Osteoblast (primary cell): ENCODE measurements at regions not wholly inside any gene's neighbourhood (a gene's known extent, or its start where the extent isn't known, plus 50 kb on each side); places are given as distances from the start of the nearest gene placed in this dataset.

Experiments
- DNase-seq: peaks from one replicate; pipeline ENCODE4 v3.0.0; 2011; ENCODE audit warnings: low spot score, mixed read lengths; ENCODE audit not compliant: insufficient read length; ENCODE audit errors: missing footprints
- H2AFZ ChIP-seq: 2 replicates; pipeline ENCODE4 v1.6.0; 2011; ENCODE audit warnings: mild to moderate bottlenecking, low read length
- H3K27ac ChIP-seq: 2 replicates; pipeline ENCODE4 v1.5.1; 2011; ENCODE audit warnings: mild to moderate bottlenecking, low read depth, low read length, moderate library complexity
- H3K27me3 ChIP-seq: 2 replicates; pipeline ENCODE4 v1.6.0; 2012; ENCODE audit warnings: mild to moderate bottlenecking, control low read depth, inconsistent platforms, low read length, moderate library complexity; ENCODE audit not compliant: insufficient read depth
- H3K36me3 ChIP-seq: 2 replicates; pipeline ENCODE4 v1.5.1; 2011; ENCODE audit warnings: mild to moderate bottlenecking, low read length, control low read depth, moderate library complexity; ENCODE audit not compliant: insufficient read depth
- H3K4me1 ChIP-seq: 2 replicates; pipeline ENCODE4 v1.5.1; 2011; ENCODE audit warnings: mild to moderate bottlenecking, low read length, control low read depth, moderate library complexity; ENCODE audit not compliant: insufficient read depth
- H3K4me2 ChIP-seq: 2 replicates; pipeline ENCODE4 v1.6.0; 2011; ENCODE audit warnings: mild to moderate bottlenecking, low read length; ENCODE audit not compliant: insufficient read depth
- H3K4me3 ChIP-seq: fragments of 200-600 bp; sonication (generic); 3 replicates; pipeline ENCODE4 v1.5.1; 2012; ENCODE audit warnings: mild to moderate bottlenecking, low read length, inconsistent platforms; ENCODE audit not compliant: insufficient read depth
- H3K79me2 ChIP-seq: 2 replicates; pipeline ENCODE4 v1.6.0; 2012; ENCODE audit warnings: mild to moderate bottlenecking, low read length, control low read depth, inconsistent platforms; ENCODE audit not compliant: insufficient read depth
- H3K9me3 ChIP-seq: 2 replicates; pipeline ENCODE4 v1.5.1; 2011; ENCODE audit warnings: low read depth, low read length, control low read depth
- H4K20me1 ChIP-seq: 2 replicates; pipeline ENCODE4 v1.6.0; 2012; ENCODE audit warnings: mild to moderate bottlenecking, low read length, control low read depth; ENCODE audit not compliant: insufficient read depth
- TF ChIP-seq, protein P1 (sequence below): IDR thresholded peaks from 2 replicates; pipeline ENCODE4 v1.5.1; 2011; ENCODE audit warnings: mild to moderate bottlenecking, low read depth, low read length, moderate library complexity; ENCODE audit errors: extremely low read depth

DNA sequence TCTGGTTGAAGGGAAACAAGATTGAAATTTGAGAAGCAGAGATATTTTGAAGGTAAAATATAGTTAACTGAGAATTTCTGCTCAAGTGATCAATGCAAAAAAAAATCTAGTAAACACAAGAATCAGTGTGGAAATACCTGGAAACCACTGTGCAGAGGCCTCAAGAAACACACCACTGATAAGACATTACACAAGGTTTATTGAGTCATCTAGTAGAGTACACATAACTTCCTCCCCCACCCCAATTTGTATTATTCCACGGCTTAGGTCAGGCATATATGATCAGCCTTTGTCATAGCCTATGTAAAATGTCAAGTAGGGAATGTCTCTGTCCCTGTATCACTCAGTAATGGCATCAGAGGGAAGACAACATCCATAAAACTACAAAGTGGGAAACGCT is 447.8 kb upstream of the BCHE start:
- Histone ChIP-seq H4K20me1 (no peaks in the 10 kb centered on the region), H3K4me1 (no peaks in the 10 kb centered on the region), H3K27me3 (no peaks in the 10 kb centered on the region), H3K4me2 (no peak overlapping the region), H3K79me2 (no peaks in the 10 kb centered on the region), H3K9me3 (peaks cover 3% of the 10 kb centered on the region), H3K4me3 (no peak overlapping the region), H2AFZ (no peak overlapping the region), H3K27ac (no peak overlapping the region), H3K36me3 (no peaks in the 10 kb centered on the region)
- DNase-seq: no peak
- TF ChIP-seq, protein P1, sequence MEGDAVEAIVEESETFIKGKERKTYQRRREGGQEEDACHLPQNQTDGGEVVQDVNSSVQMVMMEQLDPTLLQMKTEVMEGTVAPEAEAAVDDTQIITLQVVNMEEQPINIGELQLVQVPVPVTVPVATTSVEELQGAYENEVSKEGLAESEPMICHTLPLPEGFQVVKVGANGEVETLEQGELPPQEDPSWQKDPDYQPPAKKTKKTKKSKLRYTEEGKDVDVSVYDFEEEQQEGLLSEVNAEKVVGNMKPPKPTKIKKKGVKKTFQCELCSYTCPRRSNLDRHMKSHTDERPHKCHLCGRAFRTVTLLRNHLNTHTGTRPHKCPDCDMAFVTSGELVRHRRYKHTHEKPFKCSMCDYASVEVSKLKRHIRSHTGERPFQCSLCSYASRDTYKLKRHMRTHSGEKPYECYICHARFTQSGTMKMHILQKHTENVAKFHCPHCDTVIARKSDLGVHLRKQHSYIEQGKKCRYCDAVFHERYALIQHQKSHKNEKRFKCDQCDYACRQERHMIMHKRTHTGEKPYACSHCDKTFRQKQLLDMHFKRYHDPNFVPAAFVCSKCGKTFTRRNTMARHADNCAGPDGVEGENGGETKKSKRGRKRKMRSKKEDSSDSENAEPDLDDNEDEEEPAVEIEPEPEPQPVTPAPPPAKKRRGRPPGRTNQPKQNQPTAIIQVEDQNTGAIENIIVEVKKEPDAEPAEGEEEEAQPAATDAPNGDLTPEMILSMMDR: no peak

- TF ChIP-seq, protein P1: no peak
- no peak overlapping the region for H3K4me3 ChIP-seq
- no peak overlapping the region for H2AFZ ChIP-seq
- no peaks in the 10 kb centered on the region for H3K79me2 ChIP-seq
- no peaks in the 10 kb centered on the region for H3K4me1 ChIP-seq
- H3K9me3 ChIP-seq: peaks cover 3% of the 10 kb centered on the region
- DNase-seq: no peak
- no peak overlapping the region for H3K27ac ChIP-seq
- no peaks in the 10 kb centered on the region for H3K36me3 ChIP-seq
- H3K4me2 ChIP-seq: no peak overlapping the region
- H4K20me1 ChIP-seq: no peaks in the 10 kb centered on the region
- H3K27me3 ChIP-seq: no peaks in the 10 kb centered on the region
Measured at GRCh38 chr3:166283840-166284239, 446.6 kb upstream of the BCHE start.

- H3K9me3 ChIP-seq: peaks cover 3% of the 10 kb centered on the region
Measured at GRCh38 chr3:166282931-166283330, 445.7 kb upstream of the BCHE start.

DNA sequence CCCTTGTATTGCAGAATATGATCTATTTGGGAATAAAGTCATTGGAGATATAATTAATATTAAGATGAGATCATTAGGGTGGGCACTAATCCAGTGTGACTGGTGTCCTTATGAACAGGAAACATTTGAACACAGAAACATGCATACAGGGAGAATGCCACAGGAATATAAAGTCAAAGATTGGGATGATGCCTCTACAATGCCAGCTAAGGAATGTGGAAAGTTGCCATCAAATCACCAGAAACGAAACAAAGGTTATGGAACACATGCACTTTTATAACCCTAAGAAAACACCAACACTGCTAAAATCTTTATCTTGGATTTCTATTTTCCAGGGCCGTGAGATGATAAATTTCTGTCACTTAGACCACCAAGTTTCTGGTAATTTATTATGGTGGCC is 442.4 kb upstream of the BCHE start:
- Histone ChIP-seq H3K4me1 (no peaks in the 10 kb centered on the region), H3K27me3 (no peaks in the 10 kb centered on the region), H2AFZ (no peak overlapping the region), H3K79me2 (no peaks in the 10 kb centered on the region), H3K27ac (no peak overlapping the region), H3K4me2 (no peak overlapping the region), H4K20me1 (no peaks in the 10 kb centered on the region), H3K36me3 (no peaks in the 10 kb centered on the region), H3K4me3 (no peak overlapping the region), H3K9me3 (peaks cover 5% of the 10 kb centered on the region)
- TF ChIP-seq, protein P1: no peak
- DNase-seq: peak; percentile 9

More at GRCh38 chr3:166282931-166283330, 445.7 kb upstream of the BCHE start:
- no peaks in the 10 kb centered on the region for H4K20me1 ChIP-seq
- no peak overlapping the region for H3K4me3 ChIP-seq
- no peaks in the 10 kb centered on the region for H3K4me1 ChIP-seq
- no peak overlapping the region for H3K4me2 ChIP-seq
- H2AFZ ChIP-seq: no peak overlapping the region
- H3K36me3 ChIP-seq: no peaks in the 10 kb centered on the region
- no peaks in the 10 kb centered on the region for H3K27me3 ChIP-seq
- TF ChIP-seq, protein P1: no peak
- no peaks in the 10 kb centered on the region for H3K79me2 ChIP-seq
- no peak overlapping the region for H3K27ac ChIP-seq
- DNase-seq: no peak
